ENCODE measurements at regions not wholly inside any gene's neighbourhood (a gene's known extent, or its start where the extent isn't known, plus 50 kb on each side); places are given as distances from the start of the nearest gene placed in this dataset.
"Not testable (repeated sequence)": the region's sequence is repeated elsewhere in the genome, so short reads cannot be mapped to it uniquely, and the experiment has no call there.

- DNase-seq: no peak
Observed at GRCh38 chr12:4156317-4156716, 117.2 kb upstream of the CCND2 start.

GRCh38 chr12:4154672-4155225 is 118.8 kb upstream of the CCND2 start:
- DNase-seq: no peak

GRCh38 chr12:4153343-4153892 is 120.1 kb upstream of the CCND2 start:
- DNase-seq: no peak

- no peak for DNase-seq
Observed at GRCh38 chr12:4152145-4152795, 121.3 kb upstream of the CCND2 start.

GRCh38 chr12:4151362-4152121 is 122.0 kb upstream of the CCND2 start:
- DNase-seq: no peak

GRCh38 chr12:4150355-4150754 is 123.2 kb upstream of the CCND2 start:
- not testable (repeated sequence) for DNase-seq

GRCh38 chr12:4148418-4149056 is 125.0 kb upstream of the CCND2 start:
- DNase-seq: no peak

- DNase-seq: no peak
Observed at GRCh38 chr12:4147031-4147481, 126.5 kb upstream of the CCND2 start.

- no peak for DNase-seq
Observed at GRCh38 chr12:4145990-4146859, 127.3 kb upstream of the CCND2 start.

GRCh38 chr12:4144676-4145075 is 128.9 kb upstream of the CCND2 start:
- no peak for DNase-seq

GRCh38 chr12:4143896-4144295 is 129.7 kb upstream of the CCND2 start:
- no peak for DNase-seq

- no peak for DNase-seq
Observed at GRCh38 chr12:4141348-4142270, 132.0 kb upstream of the CCND2 start.

GRCh38 chr12:4140581-4141301 is 132.8 kb upstream of the CCND2 start:
- no peak for DNase-seq

- no peak for DNase-seq
Observed at GRCh38 chr12:4139191-4139590, 134.4 kb upstream of the CCND2 start.

- DNase-seq: not testable (repeated sequence)
Observed at GRCh38 chr12:4138532-4138931, 135.0 kb upstream of the CCND2 start.

GRCh38 chr12:4138051-4138450 is 135.5 kb upstream of the CCND2 start:
- no peak for DNase-seq

- no peak for DNase-seq
Observed at GRCh38 chr12:4137441-4137840, 136.1 kb upstream of the CCND2 start.

GRCh38 chr12:4137015-4137414 is 136.5 kb upstream of the CCND2 start:
- DNase-seq: no peak

- peak; percentile 52 for DNase-seq
Observed at GRCh38 chr12:4135919-4136605, 137.5 kb upstream of the CCND2 start.

All from renal pelvis (tissue), 1 donor.